GM23248 (cell line): ENCODE measurements at regions not wholly inside any gene's neighbourhood (a gene's known extent, or its start where the extent isn't known, plus 50 kb on each side); places are given as distances from the start of the nearest gene placed in this dataset.

Experiments
- DNase-seq: peaks from one replicate; pipeline ENCODE4 v3.0.0-alpha.2; 2015
- H2AFZ ChIP-seq: fragments of 200-600 bp; sonication (generic); 2 replicates; pipeline ENCODE4 v1.6.1; 2016; ENCODE audit warnings: antibody characterized with exemption
- H3F3A ChIP-seq: fragments of 200-600 bp; sonication (generic); 2 replicates; pipeline ENCODE4 v1.6.1; 2016; ENCODE audit warnings: mild to moderate bottlenecking, antibody characterized with exemption, mixed run types; ENCODE audit not compliant: insufficient read depth
- H3K27ac ChIP-seq: fragments of 200-600 bp; sonication (generic); 2 replicates; pipeline ENCODE4 v1.5.1; 2016; ENCODE audit warnings: mild to moderate bottlenecking
- H3K27me3 ChIP-seq: fragments of 200-600 bp; sonication (generic); replicated peaks from 2 replicates; pipeline ENCODE4 v1.6.1; 2016; ENCODE audit warnings: mild to moderate bottlenecking; ENCODE audit not compliant: insufficient read depth
- H3K36me3 ChIP-seq: fragments of 200-600 bp; sonication (generic); 2 replicates; pipeline ENCODE4 v1.6.1; 2016; ENCODE audit warnings: low read depth, mild to moderate bottlenecking
- H3K4me1 ChIP-seq: fragments of 200-600 bp; sonication (generic); 2 replicates; pipeline ENCODE4 v1.6.1; 2016; ENCODE audit warnings: mild to moderate bottlenecking; ENCODE audit not compliant: insufficient read depth
- H3K4me2 ChIP-seq: fragments of 200-600 bp; sonication (generic); one replicate; pipeline ENCODE4 v1.6.1; 2016; ENCODE audit warnings: mild to moderate bottlenecking; ENCODE audit not compliant: unreplicated experiment
- H3K4me3 ChIP-seq: fragments of 200-600 bp; sonication (generic); 2 replicates; pipeline ENCODE4 v1.5.1; 2016; ENCODE audit warnings: mild to moderate bottlenecking
- H3K79me2 ChIP-seq: fragments of 200-600 bp; sonication (generic); 2 replicates; pipeline ENCODE4 v1.6.1; 2016; ENCODE audit warnings: mild to moderate bottlenecking; ENCODE audit not compliant: insufficient read depth
- H3K9ac ChIP-seq: fragments of 200-600 bp; sonication (generic); 2 replicates; pipeline ENCODE4 v1.6.1; 2016; ENCODE audit warnings: mild to moderate bottlenecking
- H3K9me2 ChIP-seq: fragments of 200-600 bp; sonication (generic); 2 replicates; pipeline ENCODE4 v1.6.1; 2016; ENCODE audit warnings: mixed run types, mild to moderate bottlenecking, moderate library complexity; ENCODE audit not compliant: insufficient read depth
- H3K9me3 ChIP-seq: fragments of 200-600 bp; sonication (generic); one replicate; pipeline ENCODE4 v1.6.1; 2017; ENCODE audit warnings: low read depth
- H4K20me1 ChIP-seq: fragments of 200-600 bp; sonication (generic); 2 replicates; pipeline ENCODE4 v1.6.0; 2016; ENCODE audit not compliant: insufficient read depth
- EZH2 ChIP-seq: fragments of 200-600 bp; sonication (generic); IDR thresholded peaks from 2 replicates; pipeline ENCODE4 v1.6.1; 2018; ENCODE audit warnings: antibody characterized with exemption, mild to moderate bottlenecking; ENCODE audit not compliant: insufficient read depth, poor library complexity, severe bottlenecking
- EZH2phosphoT487 ChIP-seq: fragments of 200-600 bp; sonication (generic); IDR thresholded peaks from 2 replicates; pipeline ENCODE4 v1.6.1; 2018; ENCODE audit warnings: antibody characterized with exemption, moderate library complexity, mild to moderate bottlenecking, low read depth; ENCODE audit not compliant: insufficient read depth
- WGBS, 2 experiments: methylation state at CpG; one replicate each; pipeline ENCODE4 v1.1.6; 2015 to 2017; ENCODE audit warnings: low lambda C conversion rate in 2 of 2, low coverage in 1 of 2; ENCODE audit errors: missing lambda C conversion rate in 2 of 2; 5-methylcytosine and 5-hydroxymethylcytosine counted together
- in situ Hi-C: fragments of 300-500 bp; cut with MboI; formaldehyde crosslinking; loops from 2 replicates; pipeline ENCODE4 v1.15.0; 2020

GRCh38 chr17:77786090-77786489, 172.4 kb upstream of the TNRC6C start:
- H3K9me3 ChIP-seq = no peaks in the 10 kb centered on the region
- no peak overlapping the region for H2AFZ ChIP-seq
- no peaks in the 10 kb centered on the region for H3F3A ChIP-seq
- H4K20me1 ChIP-seq = no peaks in the 10 kb centered on the region
- TF ChIP-seq EZH2 = no peak
- TF ChIP-seq EZH2phosphoT487 = no peak
- no peaks in the 10 kb centered on the region for H3K9me2 ChIP-seq
- DNase-seq = no peak
- in situ Hi-C loops = no loop called here
- H3K27me3 ChIP-seq = peaks cover 40% of the 10 kb centered on the region
- H3K4me2 ChIP-seq = no peak overlapping the region
- WGBS, 2 experiments = 42 to 46% methylated on average over 4 of the region's 4 CpGs
- no peaks in the 10 kb centered on the region for H3K79me2 ChIP-seq
- H3K4me1 ChIP-seq = no peaks in the 10 kb centered on the region
- no peak overlapping the region for H3K9ac ChIP-seq
- H3K36me3 ChIP-seq = no peaks in the 10 kb centered on the region
- H3K4me3 ChIP-seq = no peak overlapping the region
- no peak overlapping the region for H3K27ac ChIP-seq

GRCh38 chr17:77786740-77787505, 171.6 kb upstream of the TNRC6C start:
- Histone ChIP-seq H3K4me2 (no peak overlapping the region), H2AFZ (no peak overlapping the region), H3F3A (no peaks in the 10 kb centered on the region), H3K27me3 (peaks cover 42% of the 10 kb centered on the region), H3K9me3 (no peaks in the 10 kb centered on the region), H3K4me1 (no peaks in the 10 kb centered on the region), H3K4me3 (no peak overlapping the region), H3K79me2 (no peaks in the 10 kb centered on the region), H4K20me1 (no peaks in the 10 kb centered on the region), H3K36me3 (no peaks in the 10 kb centered on the region), H3K9me2 (no peaks in the 10 kb centered on the region), H3K9ac (no peak overlapping the region), H3K27ac (no peak overlapping the region)
- 17 to 19% methylated on average over 20 of the region's 20 CpGs for WGBS, 2 experiments
- TF ChIP-seq EZH2 (no peak), EZH2phosphoT487 (no peak)
- peak; percentile 44 for DNase-seq
- in situ Hi-C loops = no loop called here

GRCh38 chr17:77790143-77790829, 168.2 kb upstream of the TNRC6C start:
- WGBS, 2 experiments = 52 to 59% methylated on average over 8 to 9 of the region's 9 CpGs
- Histone ChIP-seq H3K36me3 (no peaks in the 10 kb centered on the region), H3K9ac (no peak overlapping the region), H4K20me1 (no peaks in the 10 kb centered on the region), H3K79me2 (no peaks in the 10 kb centered on the region), H3K4me3 (no peak overlapping the region), H3F3A (no peaks in the 10 kb centered on the region), H2AFZ (no peak overlapping the region), H3K4me2 (no peak overlapping the region), H3K27me3 (peaks cover 25% of the 10 kb centered on the region), H3K27ac (no peak overlapping the region), H3K4me1 (no peaks in the 10 kb centered on the region), H3K9me3 (no peaks in the 10 kb centered on the region), H3K9me2 (no peaks in the 10 kb centered on the region)
- in situ Hi-C loops = no loop called here
- DNase-seq = no peak
- TF ChIP-seq EZH2phosphoT487 (no peak), EZH2 (no peak)

- WGBS, 2 experiments = 74 to 79% methylated on average over 9 to 10 of the region's 10 CpGs
- H3K9me3 ChIP-seq = no peaks in the 10 kb centered on the region
- no peak overlapping the region for H3K9ac ChIP-seq
- H3F3A ChIP-seq = no peaks in the 10 kb centered on the region
- peaks cover 11% of the 10 kb centered on the region; the same call in 1 of the 2 replicates for H3K4me1 ChIP-seq
- no peak overlapping the region for H3K27ac ChIP-seq
- H3K4me2 ChIP-seq = no peak overlapping the region
- DNase-seq = no peak
- H3K27me3 ChIP-seq = peaks cover 13% of the 10 kb centered on the region
- no peaks in the 10 kb centered on the region for H3K9me2 ChIP-seq
- H3K79me2 ChIP-seq = no peaks in the 10 kb centered on the region
- in situ Hi-C loops = no loop called here
- no peak overlapping the region for H2AFZ ChIP-seq
- H3K36me3 ChIP-seq = no peaks in the 10 kb centered on the region
- H4K20me1 ChIP-seq = no peaks in the 10 kb centered on the region
- no peak for TF ChIP-seq EZH2
- TF ChIP-seq EZH2phosphoT487 = no peak
- no peak overlapping the region for H3K4me3 ChIP-seq
Measured at GRCh38 chr17:77792626-77793025, 165.9 kb upstream of the TNRC6C start.
